T-cell (primary cell): ENCODE measurements at regions not wholly inside any gene's neighbourhood (a gene's known extent, or its start where the extent isn't known, plus 50 kb on each side); places are given as distances from the start of the nearest gene placed in this dataset.

Source experiments
- ATAC-seq, 4 experiments: fragments of 200-7000 bp in 3 of 4; fragments of 150-1000 bp in 1 of 4; cut with Tn5 transposase; replicated peaks in 1 of 4; 1 replicate in 3 of 4; 2 replicates in 1 of 4; pipeline ENCODE4 v1.10.0; 2021; ENCODE audit warnings: moderate library complexity in 3 of 4, mild to moderate bottlenecking in 2 of 4, moderate number of reproducible peaks in 1 of 4
- CTCF ChIA-PET, 2 donors: fragments of 300-600 bp; sonication (Branson Sonifier 250); formaldehyde crosslinking; loops; one replicate each; lab custom pipeline; 2022; ENCODE audit warnings: antibody characterized with exemption in 2 of 2; lab: Charles Lee
- POLR2A ChIA-PET, 2 donors: fragments of 300-600 bp; sonication (Branson Sonifier 250); formaldehyde crosslinking; loops; one replicate each; lab custom pipeline; 2022; ENCODE audit warnings: antibody characterized with exemption in 2 of 2; lab: Charles Lee
- DNase-seq, 35 experiments: peaks; one replicate each; pipeline versions ENCODE4 v3.0.0 to v3.0.0-alpha.2; 2013 to 2023
- H3K27ac ChIP-seq: one replicate; pipeline ENCODE4 v1.5.1; 2013; ENCODE audit warnings: low read length
- H3K27me3 ChIP-seq, 2 experiments: replicated peaks in 1 of 2; 1 replicate in 1 of 2; 2 replicates in 1 of 2; pipeline versions ENCODE4 v1.6.1 to v1.7.0; 2013; ENCODE audit warnings: low read length in 1 of 2, mixed read lengths in 1 of 2; ENCODE audit not compliant: control insufficient read depth in 2 of 2, insufficient read depth in 2 of 2; ENCODE audit errors: extremely low read depth in 1 of 2
- H3K36me3 ChIP-seq, 2 donors: 1 replicate in 1 of 2; 2 replicates in 1 of 2; pipeline versions ENCODE4 v1.6.1 to v1.7.0; 2013; ENCODE audit warnings: low read length in 1 of 2; ENCODE audit not compliant: control insufficient read depth in 2 of 2, insufficient read depth in 1 of 2; ENCODE audit errors: extremely low read depth in 1 of 2
- H3K4me1 ChIP-seq, 2 experiments: 1 replicate in 1 of 2; 2 replicates in 1 of 2; pipeline versions ENCODE4 v1.6.1 to v1.7.0; 2013; ENCODE audit warnings: low read length in 2 of 2, mixed read lengths in 1 of 2; ENCODE audit not compliant: insufficient read depth in 2 of 2, control insufficient read depth in 1 of 2; ENCODE audit errors: extremely low read depth in 1 of 2
- H3K4me3 ChIP-seq, 2 donors: 1 replicate in 1 of 2; 2 replicates in 1 of 2; pipeline versions ENCODE4 v1.5.1 to v1.7.0; 2013; ENCODE audit warnings: mild to moderate bottlenecking in 2 of 2, low read length in 1 of 2, moderate library complexity in 1 of 2; ENCODE audit not compliant: control insufficient read depth in 1 of 2; ENCODE audit errors: extremely low read depth in 1 of 2
- H3K9me3 ChIP-seq: 2 replicates; pipeline ENCODE4 v1.7.0; 2013
- H3K27ac Mint-ChIP-seq, 2 donors: one replicate each; pipeline ENCODE4 v1.8.0; 2020 to 2021; ENCODE audit warnings: mild to moderate bottlenecking in 2 of 2, mixed read lengths in 2 of 2
- H3K27me3 Mint-ChIP-seq, 2 donors: one replicate each; pipeline ENCODE4 v1.8.0; 2021 to 2022; ENCODE audit warnings: mixed read lengths in 2 of 2
- H3K36me3 Mint-ChIP-seq: one replicate; pipeline ENCODE4 v1.8.0; 2021; ENCODE audit warnings: mixed read lengths
- H3K4me1 Mint-ChIP-seq, 3 donors: one replicate each; pipeline ENCODE4 v1.8.0; 2020 to 2022; ENCODE audit warnings: mixed read lengths in 3 of 3, mild to moderate bottlenecking in 1 of 3
- H3K4me3 Mint-ChIP-seq, 3 donors: one replicate each; pipeline ENCODE4 v1.8.0; 2020 to 2022; ENCODE audit warnings: mild to moderate bottlenecking in 3 of 3, mixed read lengths in 3 of 3, moderate library complexity in 3 of 3
- H3K9me3 Mint-ChIP-seq, 3 donors: one replicate each; pipeline ENCODE4 v1.8.0; 2020 to 2022; ENCODE audit warnings: mixed read lengths in 3 of 3
- WGBS: methylation state at CpG from one replicate; pipeline ENCODE4 v1.1.5; 2013; ENCODE audit warnings: missing lambda C conversion rate; ENCODE audit not compliant: insufficient coverage; 5-methylcytosine and 5-hydroxymethylcytosine counted together

- ATAC-seq = no peak
- H3K4me3 ChIP-seq = no peak overlapping the region
- WGBS = no CpG with 5 or more reads among the region's 2 CpGs
These were observed 179.8 kb downstream of the BAMBI start for GRCh38 chr10:28857164-28857563.

GRCh38 chr10:28858646-28859045, 181.3 kb downstream of the BAMBI start:
- Mint-ChIP-seq H3K36me3 (no peaks in the 10 kb centered on the region), H3K4me1 (no peaks in the 10 kb centered on the region), H3K27ac (no peak overlapping the region), H3K27me3 (peaks cover 4 to 12% of the 10 kb centered on the region in 2 donors), H3K4me3 (no peak overlapping the region), H3K9me3 (peaks cover 0 to 6% (median 0%) of the 10 kb centered on the region in 3 donors)
- ATAC-seq (no peak), DNase-seq (no peak)
- ChIA-PET CTCF (no interaction called here), POLR2A (no interaction called here)
- Histone ChIP-seq H3K27me3 (peaks cover 0 to 6% of the 10 kb centered on the region in 2 experiments), H3K4me1 (no peaks in the 10 kb centered on the region), H3K36me3 (no peaks in the 10 kb centered on the region), H3K4me3 (no peak overlapping the region), H3K27ac (no peak overlapping the region), H3K9me3 (no peaks in the 10 kb centered on the region)
- 75% methylated on average over 2 of the region's 2 CpGs for WGBS

More at GRCh38 chr10:28857164-28857563, 179.8 kb downstream of the BAMBI start:
- POLR2A ChIA-PET = interaction anchor here in 1 of 2 donors (0.6 kb wide), 1 partner anchor 59 kb away, joined by 7 read pairs; no protein-coding TSS in a partner anchor
- Mint-ChIP-seq H3K36me3 (no peaks in the 10 kb centered on the region), H3K27ac (no peak overlapping the region), H3K4me3 (no peak overlapping the region), H3K9me3 (peaks cover 0 to 6% (median 0%) of the 10 kb centered on the region in 3 donors), H3K27me3 (peaks cover 4 to 12% of the 10 kb centered on the region in 2 donors), H3K4me1 (no peaks in the 10 kb centered on the region)
- Histone ChIP-seq H3K36me3 (no peaks in the 10 kb centered on the region), H3K4me1 (no peaks in the 10 kb centered on the region), H3K9me3 (no peaks in the 10 kb centered on the region), H3K27ac (no peak overlapping the region), H3K27me3 (peaks cover 0 to 6% of the 10 kb centered on the region in 2 experiments)
- no peak for DNase-seq
- CTCF ChIA-PET = no interaction called here

GRCh38 chr10:28859791-28860190, 182.5 kb downstream of the BAMBI start:
- Mint-ChIP-seq H3K27me3 (peaks cover 4 to 12% of the 10 kb centered on the region in 2 donors), H3K9me3 (peaks cover 0 to 6% (median 0%) of the 10 kb centered on the region in 3 donors), H3K4me3 (no peak overlapping the region), H3K4me1 (no peaks in the 10 kb centered on the region), H3K36me3 (no peaks in the 10 kb centered on the region), H3K27ac (no peak overlapping the region)
- Histone ChIP-seq H3K36me3 (no peaks in the 10 kb centered on the region), H3K4me1 (no peaks in the 10 kb centered on the region), H3K27ac (no peak overlapping the region), H3K4me3 (no peak overlapping the region), H3K9me3 (no peaks in the 10 kb centered on the region), H3K27me3 (peaks cover 0 to 2% of the 10 kb centered on the region in 2 experiments)
- ATAC-seq = no peak
- no peak for DNase-seq
- CTCF ChIA-PET = no interaction called here
- POLR2A ChIA-PET = no interaction called here
- WGBS = no CpG with 5 or more reads among the region's 5 CpGs

GRCh38 chr10:28862219-28862618, 184.9 kb downstream of the BAMBI start:
- no peak overlapping the region for H3K4me3 Mint-ChIP-seq
- ATAC-seq = no peak
- H3K36me3 Mint-ChIP-seq = no peaks in the 10 kb centered on the region
- no peaks in the 10 kb centered on the region for H3K9me3 ChIP-seq
- H3K27ac Mint-ChIP-seq = no peak overlapping the region
- no peaks in the 10 kb centered on the region for H3K4me1 Mint-ChIP-seq
- DNase-seq = no peak
- POLR2A ChIA-PET = no interaction called here
- H3K27me3 ChIP-seq = peaks cover 0 to 2% of the 10 kb centered on the region in 2 experiments
- no peak overlapping the region for H3K27ac ChIP-seq
- 80% methylated on average over 1 of the region's 2 CpGs for WGBS
- H3K9me3 Mint-ChIP-seq = peaks cover 0 to 6% (median 0%) of the 10 kb centered on the region in 3 donors
- CTCF ChIA-PET = no interaction called here
- H3K27me3 Mint-ChIP-seq = peaks cover 4 to 12% of the 10 kb centered on the region in 2 donors
- no peaks in the 10 kb centered on the region for H3K4me1 ChIP-seq
- no peaks in the 10 kb centered on the region for H3K36me3 ChIP-seq
- H3K4me3 ChIP-seq = no peak overlapping the region

GRCh38 chr10:28869606-28870201, 192.4 kb downstream of the BAMBI start:
- Histone ChIP-seq H3K9me3 (no peaks in the 10 kb centered on the region), H3K4me1 (no peaks in the 10 kb centered on the region), H3K36me3 (no peaks in the 10 kb centered on the region), H3K4me3 (no peak overlapping the region), H3K27ac (no peak overlapping the region), H3K27me3 (peaks cover 0 to 9% of the 10 kb centered on the region in 2 experiments)
- 60% methylated on average over 1 of the region's 5 CpGs for WGBS
- DNase-seq = no peak
- no peak overlapping the region for H3K27ac Mint-ChIP-seq
- H3K27me3 Mint-ChIP-seq = no peaks in the 10 kb centered on the region
- H3K36me3 Mint-ChIP-seq = no peaks in the 10 kb centered on the region
- no peak overlapping the region for H3K4me3 Mint-ChIP-seq
- ChIA-PET CTCF (no interaction called here), POLR2A (no interaction called here)
- H3K4me1 Mint-ChIP-seq = no peaks in the 10 kb centered on the region
- H3K9me3 Mint-ChIP-seq = no peaks in the 10 kb centered on the region
- ATAC-seq = no peak

- no peaks in the 10 kb centered on the region for H3K9me3 ChIP-seq
- no peak for DNase-seq
- 84% methylated on average over 4 of the region's 4 CpGs for WGBS
- H3K4me3 Mint-ChIP-seq = no peak overlapping the region
- no peaks in the 10 kb centered on the region for H3K4me1 ChIP-seq
- no peak overlapping the region for H3K27ac ChIP-seq
- no peaks in the 10 kb centered on the region for H3K27me3 Mint-ChIP-seq
- H3K27ac Mint-ChIP-seq = no peak overlapping the region
- H3K27me3 ChIP-seq = peaks cover 0 to 9% of the 10 kb centered on the region in 2 experiments
- H3K4me3 ChIP-seq = no peak overlapping the region
- ATAC-seq = no peak
- H3K4me1 Mint-ChIP-seq = no peaks in the 10 kb centered on the region
- no peaks in the 10 kb centered on the region for H3K9me3 Mint-ChIP-seq
- POLR2A ChIA-PET = no interaction called here
- H3K36me3 Mint-ChIP-seq = no peaks in the 10 kb centered on the region
- CTCF ChIA-PET = no interaction called here
- no peaks in the 10 kb centered on the region for H3K36me3 ChIP-seq
These were observed 194.3 kb downstream of the BAMBI start for GRCh38 chr10:28871665-28872064.
